HepG2 (cell line): ENCODE measurements at regions not wholly inside any gene's neighbourhood (a gene's known extent, or its start where the extent isn't known, plus 50 kb on each side); places are given as distances from the start of the nearest gene placed in this dataset.

Source experiments
- CTCF ChIP-seq: sonication (generic); formaldehyde crosslinking; IDR thresholded peaks from 2 replicates; pipeline ENCODE4 v1.5.0; 2020; ENCODE audit warnings: mild to moderate bottlenecking, missing genetic modification reagents, moderate library complexity
- KAT7 ChIP-seq: IDR thresholded peaks from 2 replicates; pipeline ENCODE4 v1.6.1; 2018; ENCODE audit warnings: borderline replicate concordance, missing compliant biosample characterization
- KLF6 ChIP-seq: IDR thresholded peaks from 2 replicates; pipeline ENCODE4 v1.8.0; 2016; ENCODE audit warnings: missing biosample characterization, missing genetic modification reagents
- NFIC ChIP-seq: IDR thresholded peaks from 2 replicates; pipeline ENCODE4 v1.6.1; 2012; ENCODE audit warnings: mild to moderate bottlenecking, low read length, inconsistent platforms
- PHF8 ChIP-seq: sonication (generic); formaldehyde crosslinking; IDR thresholded peaks from 2 replicates; pipeline ENCODE4 v1.5.0; 2020; ENCODE audit warnings: missing genetic modification reagents
- REPIN1 ChIP-seq: sonication (generic); formaldehyde crosslinking; IDR thresholded peaks from 2 replicates; pipeline ENCODE4 v1.8.0; 2022; ENCODE audit warnings: missing genetic modification reagents, low read depth, mild to moderate bottlenecking, borderline replicate concordance
- ZBTB43 ChIP-seq: sonication (generic); formaldehyde crosslinking; conservative IDR thresholded peaks from 2 replicates; pipeline ENCODE4 v1.4.0; 2020; ENCODE audit warnings: missing genetic modification reagents
- ZNF776 ChIP-seq: sonication (generic); formaldehyde crosslinking; IDR thresholded peaks from 2 replicates; pipeline ENCODE4 v1.4.0; 2020; ENCODE audit warnings: mild to moderate bottlenecking, missing genetic modification reagents
- TF ChIP-seq, protein P1 (sequence below): sonication (generic); formaldehyde crosslinking; IDR thresholded peaks from 2 replicates; pipeline ENCODE4 v1.4.0; 2020; ENCODE audit warnings: mild to moderate bottlenecking, missing genetic modification reagents

DNA sequence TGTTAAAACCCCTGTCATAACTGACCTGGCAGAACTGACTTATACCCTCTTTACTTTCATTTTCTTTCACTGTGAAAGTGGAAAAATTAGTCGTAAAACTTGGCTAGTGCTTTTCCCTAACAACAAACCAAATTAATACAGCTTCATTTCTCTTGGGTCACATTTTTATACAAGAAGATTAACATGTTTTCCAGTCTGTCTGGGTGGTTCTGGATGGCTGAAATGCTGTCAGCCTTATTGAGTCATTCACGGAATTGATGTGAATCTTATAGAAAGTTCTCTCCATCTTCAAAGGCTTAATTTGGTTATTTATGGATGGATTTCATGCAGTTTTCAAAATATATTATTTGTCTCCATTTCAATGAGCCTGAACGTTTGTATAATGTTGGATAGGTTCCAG is 440.0 kb downstream of the KCTD12 start:
- TF ChIP-seq CTCF (no peak), ZBTB43 (CRISPR knock-in tag) (no peak), NFIC (no peak), REPIN1 (CRISPR knock-in tag) (no peak), KLF6 (CRISPR knock-in tag) (no peak), KAT7 (CRISPR knock-in tag) (no peak), ZNF776 (CRISPR knock-in tag) (no peak), PHF8 (CRISPR knock-in tag) (no peak)
- TF ChIP-seq, protein P1, sequence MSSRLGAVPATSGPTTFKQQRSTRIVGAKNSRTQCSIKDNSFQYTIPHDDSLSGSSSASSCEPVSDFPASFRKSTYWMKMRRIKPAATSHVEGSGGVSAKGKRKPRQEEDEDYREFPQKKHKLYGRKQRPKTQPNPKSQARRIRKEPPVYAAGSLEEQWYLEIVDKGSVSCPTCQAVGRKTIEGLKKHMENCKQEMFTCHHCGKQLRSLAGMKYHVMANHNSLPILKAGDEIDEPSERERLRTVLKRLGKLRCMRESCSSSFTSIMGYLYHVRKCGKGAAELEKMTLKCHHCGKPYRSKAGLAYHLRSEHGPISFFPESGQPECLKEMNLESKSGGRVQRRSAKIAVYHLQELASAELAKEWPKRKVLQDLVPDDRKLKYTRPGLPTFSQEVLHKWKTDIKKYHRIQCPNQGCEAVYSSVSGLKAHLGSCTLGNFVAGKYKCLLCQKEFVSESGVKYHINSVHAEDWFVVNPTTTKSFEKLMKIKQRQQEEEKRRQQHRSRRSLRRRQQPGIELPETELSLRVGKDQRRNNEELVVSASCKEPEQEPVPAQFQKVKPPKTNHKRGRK (CRISPR knock-in tag): no peak
